ENCODE measurements at regions not wholly inside any gene's neighbourhood (a gene's known extent, or its start where the extent isn't known, plus 50 kb on each side); places are given as distances from the start of the nearest gene placed in this dataset.

GRCh38 chr14:58787592-58787991, 149.8 kb downstream of the DACT1 start:
- POLR2A ChIA-PET = interaction anchor here (0.6 kb wide), 1 partner anchor 38 kb away, joined by 3 read pairs; no protein-coding TSS in a partner anchor
- DNase-seq (ENCODE audit: extremely low spot score) = no peak
- CTCF ChIA-PET = interaction anchor here (1.4 to 2.9 kb wide), 2 partner anchors 11 to 44 kb away, joined by 6 read pairs; no protein-coding TSS in a partner anchor
- TF ChIP-seq, protein P1, sequence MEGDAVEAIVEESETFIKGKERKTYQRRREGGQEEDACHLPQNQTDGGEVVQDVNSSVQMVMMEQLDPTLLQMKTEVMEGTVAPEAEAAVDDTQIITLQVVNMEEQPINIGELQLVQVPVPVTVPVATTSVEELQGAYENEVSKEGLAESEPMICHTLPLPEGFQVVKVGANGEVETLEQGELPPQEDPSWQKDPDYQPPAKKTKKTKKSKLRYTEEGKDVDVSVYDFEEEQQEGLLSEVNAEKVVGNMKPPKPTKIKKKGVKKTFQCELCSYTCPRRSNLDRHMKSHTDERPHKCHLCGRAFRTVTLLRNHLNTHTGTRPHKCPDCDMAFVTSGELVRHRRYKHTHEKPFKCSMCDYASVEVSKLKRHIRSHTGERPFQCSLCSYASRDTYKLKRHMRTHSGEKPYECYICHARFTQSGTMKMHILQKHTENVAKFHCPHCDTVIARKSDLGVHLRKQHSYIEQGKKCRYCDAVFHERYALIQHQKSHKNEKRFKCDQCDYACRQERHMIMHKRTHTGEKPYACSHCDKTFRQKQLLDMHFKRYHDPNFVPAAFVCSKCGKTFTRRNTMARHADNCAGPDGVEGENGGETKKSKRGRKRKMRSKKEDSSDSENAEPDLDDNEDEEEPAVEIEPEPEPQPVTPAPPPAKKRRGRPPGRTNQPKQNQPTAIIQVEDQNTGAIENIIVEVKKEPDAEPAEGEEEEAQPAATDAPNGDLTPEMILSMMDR (IDR thresholded peaks at IDR 0.05; ENCODE audit: control extremely low read depth, extremely low read depth, low read depth, missing control alignments) = no peak

- POLR2A ChIA-PET = no interaction called here
- TF ChIP-seq, protein P1 (IDR thresholded peaks at IDR 0.05; ENCODE audit: control extremely low read depth, extremely low read depth, low read depth, missing control alignments) = no peak
- no peak for DNase-seq (ENCODE audit: extremely low spot score)
- CTCF ChIA-PET = interaction anchor here (1.2 to 2.9 kb wide), 6 partner anchors 10 to 75 kb away, joined by 3 to 6 read pairs (median 3); no protein-coding TSS in a partner anchor
Measured at GRCh38 chr14:58788655-58789503, 151.1 kb downstream of the DACT1 start.

- no peak for DNase-seq (ENCODE audit: extremely low spot score)
- CTCF ChIA-PET = interaction anchor here (1.1 to 2.9 kb wide), 8 partner anchors 8 to 74 kb away, joined by 3 to 6 read pairs (median 3); no protein-coding TSS in a partner anchor
- POLR2A ChIA-PET = no interaction called here
- TF ChIP-seq, protein P1 (IDR thresholded peaks at IDR 0.05; ENCODE audit: control extremely low read depth, extremely low read depth, low read depth, missing control alignments) = no peak
Measured at GRCh38 chr14:58789736-58790135, 152.0 kb downstream of the DACT1 start.

- CTCF ChIA-PET = no interaction called here
- POLR2A ChIA-PET = no interaction called here
- TF ChIP-seq, protein P1 (IDR thresholded peaks at IDR 0.05; ENCODE audit: control extremely low read depth, extremely low read depth, low read depth, missing control alignments) = no peak
- DNase-seq (ENCODE audit: extremely low spot score) = no peak
Measured at GRCh38 chr14:58792416-58792815, 154.7 kb downstream of the DACT1 start.

DNA sequence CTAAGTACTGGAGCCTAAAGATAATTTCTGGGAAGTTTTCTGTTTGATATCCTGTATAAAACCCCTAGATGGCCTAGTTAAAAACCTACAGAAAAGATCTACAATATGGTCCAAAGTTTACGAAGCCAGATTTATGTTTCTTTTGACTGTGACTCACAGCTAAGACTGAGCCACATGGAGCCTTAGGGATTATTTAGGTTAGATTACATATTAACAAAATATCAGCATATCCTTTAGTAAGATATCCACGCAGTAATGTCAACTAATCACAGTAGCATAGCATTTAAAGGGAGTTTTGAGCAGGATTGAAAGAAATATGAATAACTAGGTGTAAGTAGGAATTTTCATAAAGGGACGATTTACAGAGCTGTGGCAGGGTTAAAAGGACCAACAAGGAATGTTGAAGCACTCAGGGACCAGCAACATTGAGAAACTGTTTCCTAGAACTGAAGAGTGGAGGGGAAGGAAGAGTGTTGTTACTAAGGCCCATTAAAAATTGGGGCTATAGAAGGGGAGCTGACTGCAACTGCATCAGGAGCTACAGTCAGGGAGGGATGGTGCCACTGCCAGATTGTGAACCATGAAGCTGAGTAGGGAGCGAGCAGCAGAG, 155.5 kb downstream of the DACT1 start:
- DNase-seq (ENCODE audit: extremely low spot score) = no peak
- CTCF ChIA-PET = interaction anchor here (1.9 kb wide), 1 partner anchor 13 kb away, joined by 4 read pairs; no protein-coding TSS in a partner anchor
- TF ChIP-seq, protein P1 (IDR thresholded peaks at IDR 0.05; ENCODE audit: control extremely low read depth, extremely low read depth, low read depth, missing control alignments) = no peak
- POLR2A ChIA-PET = no interaction called here

DNA sequence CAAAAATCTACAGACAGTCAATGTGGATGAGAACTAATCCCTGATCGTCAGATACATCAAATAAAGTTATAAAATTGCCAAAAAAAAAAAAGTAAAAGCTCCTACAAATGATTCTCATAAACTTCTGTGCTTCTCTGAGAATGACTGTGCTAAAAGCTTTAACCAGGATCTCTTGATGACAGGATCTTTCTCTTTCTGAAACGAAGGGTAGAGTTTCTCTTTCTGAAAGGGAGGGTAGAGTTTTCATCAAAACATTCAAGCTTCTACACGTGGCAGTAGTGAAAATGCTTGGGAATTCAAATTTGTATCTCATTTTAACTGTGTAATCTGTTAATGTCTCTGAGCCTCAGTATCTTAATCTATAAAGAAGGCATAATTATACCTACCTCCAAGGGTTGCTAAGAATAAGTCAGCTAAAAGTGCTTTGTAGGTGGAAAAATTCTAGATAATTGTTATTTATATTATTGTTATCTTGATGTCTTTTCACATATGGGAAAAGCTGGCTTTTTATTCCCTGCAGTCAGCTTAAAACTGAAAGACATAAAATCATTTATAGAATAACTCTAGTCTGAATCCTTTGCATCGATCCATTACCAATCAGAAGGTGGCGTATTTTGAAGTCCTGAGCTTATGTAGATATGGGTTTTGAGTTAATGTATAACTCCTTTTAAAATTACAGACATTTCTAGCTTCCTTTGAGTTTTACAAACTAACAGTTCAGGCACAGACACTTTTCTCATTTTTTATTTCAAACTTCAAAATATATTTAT, 157.4 kb downstream of the DACT1 start:
- POLR2A ChIA-PET = no interaction called here
- no peak for DNase-seq (ENCODE audit: extremely low spot score)
- TF ChIP-seq, protein P1 (IDR thresholded peaks at IDR 0.05; ENCODE audit: control extremely low read depth, extremely low read depth, low read depth, missing control alignments) = no peak
- CTCF ChIA-PET = interaction anchor here (1.1 to 2.1 kb wide), 6 partner anchors 9 to 22 kb away, joined by 3 to 6 read pairs (median 4); no protein-coding TSS in a partner anchor
